ENCODE measurements at regions not wholly inside any gene's neighbourhood (a gene's known extent, or its start where the extent isn't known, plus 50 kb on each side); places are given as distances from the start of the nearest gene placed in this dataset.

GRCh38 chr16:86297391-86297790 lies 212.9 kb upstream of the FOXF1 start:
- no peak for TF ChIP-seq EP300 (IDR thresholded peaks at IDR 0.05; ENCODE audit: borderline replicate concordance)
- TF ChIP-seq MAX (IDR thresholded peaks at IDR 0.05), result no peak
- TF ChIP-seq RAD21 (IDR thresholded peaks at IDR 0.05; ENCODE audit: low read depth), result no peak
- no peak for TF ChIP-seq NFIC (IDR thresholded peaks at IDR 0.05)
- TF ChIP-seq EGR1 (IDR thresholded peaks at IDR 0.05), result no peak
- TF ChIP-seq TAF1 (IDR thresholded peaks at IDR 0.05; ENCODE audit: low read depth), result no peak

Measured in Ishikawa (cell line).